ENCODE measurements at regions not wholly inside any gene's neighbourhood (a gene's known extent, or its start where the extent isn't known, plus 50 kb on each side); places are given as distances from the start of the nearest gene placed in this dataset.
A peak's percentile ranks its signal among the peaks of the same experiment; 100 is the strongest.

DNA sequence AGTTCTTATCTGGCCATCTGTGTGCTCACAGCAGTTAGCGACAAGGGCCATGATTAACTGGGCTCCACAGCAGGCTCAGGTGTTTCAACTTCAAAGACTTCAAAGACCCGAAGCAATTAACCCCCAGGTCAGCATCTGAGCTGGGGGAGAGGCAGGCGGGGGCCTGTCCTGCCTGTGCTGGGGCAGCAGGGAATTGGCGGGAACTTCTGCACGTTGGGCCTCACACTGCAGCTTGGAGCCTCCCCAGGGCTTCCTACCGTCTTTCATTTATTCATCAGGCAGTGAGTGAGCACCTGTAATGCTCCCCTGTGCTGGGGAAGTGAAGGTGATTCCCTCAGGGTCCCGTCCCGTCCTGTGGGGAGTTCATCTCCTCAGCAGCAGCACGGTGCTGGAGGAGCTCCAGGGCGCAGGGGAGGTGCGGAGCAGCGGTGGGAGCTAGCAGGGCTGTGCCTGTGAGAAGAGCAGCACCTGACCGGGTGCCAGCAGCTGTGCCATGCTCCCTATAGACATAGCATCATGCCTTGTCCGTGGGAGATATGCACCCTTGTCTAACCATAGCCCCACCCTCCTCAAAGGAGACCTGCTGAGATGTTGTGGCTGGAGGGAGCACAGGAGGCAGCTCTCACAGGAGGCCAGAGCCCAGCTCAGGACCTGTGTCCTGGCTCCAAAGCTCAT is 51.8 kb upstream of the FRMD1 start:
- DNase-seq, result peak; percentile 54

DNA sequence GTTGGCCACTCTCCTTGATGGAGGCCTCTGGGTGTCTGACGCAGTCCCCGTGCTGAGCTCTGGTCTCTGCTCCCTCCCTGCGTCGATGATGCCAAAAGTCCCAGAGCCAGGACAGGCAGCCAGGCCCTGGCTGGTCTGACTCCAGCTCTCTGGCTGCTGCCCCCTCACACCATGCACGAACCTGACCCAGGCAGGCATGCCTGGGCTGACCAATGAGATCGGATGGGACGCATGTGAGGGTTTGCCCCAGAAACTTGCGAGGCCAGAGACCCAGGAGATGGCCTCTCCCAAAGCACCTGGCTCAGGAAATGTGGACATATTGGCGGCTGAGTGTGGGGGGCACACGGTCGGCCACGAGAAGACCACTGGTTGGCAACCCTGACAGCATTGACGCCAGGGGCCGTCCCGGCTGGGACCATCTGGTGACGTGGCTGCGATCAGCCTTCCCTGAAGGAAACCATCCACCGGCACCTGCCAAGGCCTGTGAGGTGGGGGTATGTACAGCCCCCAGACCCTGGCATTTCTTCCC is 51.2 kb upstream of the FRMD1 start:
- DNase-seq, result no peak

DNA sequence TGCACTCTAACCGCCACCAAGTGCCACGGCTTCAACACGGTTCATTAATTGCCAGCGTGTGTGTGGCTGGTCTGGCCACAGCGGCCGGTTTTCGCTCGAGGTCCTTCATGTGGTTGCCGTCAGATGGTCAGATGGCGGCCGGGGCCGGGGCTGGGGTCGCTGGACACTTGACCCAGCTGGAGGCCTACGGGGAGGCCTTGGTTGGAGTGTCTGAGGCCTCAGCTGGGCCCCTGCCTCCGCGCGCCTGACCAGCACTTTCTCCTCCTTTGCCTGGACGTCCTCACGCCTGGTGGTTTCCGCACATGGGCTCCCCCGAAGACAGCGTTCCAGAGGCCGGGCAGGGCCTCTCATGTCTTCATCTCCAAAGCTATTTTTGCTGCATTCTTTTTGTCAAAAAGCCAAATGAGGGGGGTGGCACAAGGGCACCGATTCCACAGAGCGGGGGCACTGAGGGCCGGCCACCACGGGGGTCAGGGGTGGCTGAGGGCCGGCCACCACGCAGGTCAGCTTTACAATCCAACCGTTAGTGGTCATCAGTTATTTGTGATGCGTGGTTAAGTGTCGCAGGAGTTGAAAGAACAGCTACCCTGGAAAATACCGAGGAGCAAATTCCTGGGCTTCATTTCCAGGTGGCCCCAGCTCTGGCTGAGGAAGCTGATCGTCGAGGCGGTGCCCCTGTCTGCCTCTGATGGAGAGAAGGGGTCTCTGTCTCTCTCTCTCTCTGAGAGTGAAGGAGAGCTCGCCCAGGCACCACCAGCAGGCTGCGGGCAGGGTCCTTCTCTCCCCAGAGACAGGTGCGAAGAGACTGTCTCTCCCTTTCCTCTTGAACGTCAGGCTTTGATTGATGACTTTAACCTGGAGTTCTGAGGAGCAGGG is 50.5 kb upstream of the FRMD1 start:
- no peak for DNase-seq

DNA sequence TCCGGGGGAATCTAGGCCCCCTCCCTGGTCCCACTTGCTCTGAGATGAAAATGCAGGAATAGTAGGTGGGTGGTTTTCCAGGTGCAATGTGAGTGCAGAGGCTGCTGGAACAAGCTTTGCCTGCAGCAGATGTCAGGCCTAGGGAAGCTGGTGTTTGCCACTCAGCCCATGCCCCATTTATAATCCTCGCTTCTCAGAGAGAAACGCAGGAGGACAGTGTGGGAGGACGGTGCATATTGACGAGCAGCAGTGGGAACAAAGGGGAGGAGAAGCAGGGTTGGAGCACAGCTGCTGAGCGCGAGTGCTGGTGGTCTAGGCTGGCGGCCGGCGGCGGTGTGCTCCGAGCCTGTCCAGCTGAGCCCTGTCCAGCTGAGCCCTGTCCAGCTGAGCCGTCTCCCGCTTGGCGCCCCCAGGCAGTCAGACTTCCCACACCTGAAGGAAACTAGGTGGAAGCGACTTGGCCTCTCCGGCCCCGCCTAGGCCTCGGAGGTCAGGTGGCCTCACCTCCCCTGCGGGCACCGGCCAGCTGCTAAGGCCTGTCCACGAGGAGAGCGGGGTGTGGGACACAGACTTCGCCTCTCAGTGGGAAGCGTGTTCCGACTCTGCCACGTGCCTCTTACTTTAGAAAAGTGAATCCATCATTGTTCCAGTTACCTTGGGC is 49.7 kb upstream of the FRMD1 start:
- DNase-seq, result no peak

Data from NCI-H69 (cell line).